OCI-LY7 (cell line): ENCODE measurements at regions not wholly inside any gene's neighbourhood (a gene's known extent, or its start where the extent isn't known, plus 50 kb on each side); places are given as distances from the start of the nearest gene placed in this dataset.

Experiments used
- CTCF ChIP-seq: fragments of 200-600 bp; sonication (generic); conservative IDR thresholded peaks from 2 replicates; pipeline ENCODE4 v1.5.1; 2014; ENCODE audit warnings: mild to moderate bottlenecking, antibody characterized with exemption, low read length, moderate library complexity, mixed read lengths
- EZH2phosphoT487 ChIP-seq: fragments of 200-600 bp; sonication (generic); IDR thresholded peaks from 2 replicates; pipeline ENCODE4 v1.6.1; 2018; ENCODE audit warnings: low read depth, borderline replicate concordance, mild to moderate bottlenecking, mixed run types, antibody characterized with exemption, low read length, moderate library complexity, mixed read lengths

GRCh38 chr21:27369234-27369633 lies 402.3 kb upstream of the ADAMTS5 start:
- no peak for TF ChIP-seq EZH2phosphoT487
- no peak for TF ChIP-seq CTCF
